ENCODE measurements at regions not wholly inside any gene's neighbourhood (a gene's known extent, or its start where the extent isn't known, plus 50 kb on each side); places are given as distances from the start of the nearest gene placed in this dataset.
"Not testable (repeated sequence)": the region's sequence is repeated elsewhere in the genome, so short reads cannot be mapped to it uniquely, and the experiment has no call there.

DNA sequence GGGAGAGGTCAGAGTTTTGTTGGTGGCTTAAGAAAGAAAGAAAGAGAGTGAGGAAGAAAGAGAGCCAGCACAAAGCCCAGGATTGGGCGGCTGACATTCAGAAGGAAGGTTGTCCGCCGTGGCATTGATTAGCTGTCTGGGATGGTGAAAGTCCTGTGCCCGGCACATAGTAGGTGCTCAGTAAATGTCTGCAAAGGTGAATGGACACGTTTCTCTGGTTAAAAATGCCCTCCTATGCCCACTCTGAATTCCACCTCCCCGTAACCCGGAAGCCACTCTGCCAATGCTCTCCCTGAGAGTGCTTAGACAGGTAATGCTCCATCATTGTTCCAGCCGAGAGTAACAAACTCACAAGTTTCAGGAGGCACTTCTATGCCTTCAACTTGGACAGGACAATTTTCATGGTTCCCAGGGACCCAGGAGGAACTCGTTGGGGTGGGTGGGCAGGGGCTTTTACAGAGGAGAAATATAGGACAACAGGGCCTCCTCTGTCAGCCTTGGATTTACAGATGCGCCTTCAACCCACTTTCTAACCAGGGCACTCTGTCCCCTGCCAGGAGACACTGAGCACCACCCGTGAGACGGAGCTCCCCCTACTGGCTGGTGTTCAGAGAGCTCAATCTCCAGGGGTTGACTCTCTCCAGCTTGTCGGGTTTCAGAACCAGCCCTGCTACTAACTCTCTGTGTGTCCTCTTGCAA, 411.5 kb upstream of the ZMIZ1 start:
- no peak overlapping the region for H3K27ac Mint-ChIP-seq
- no peaks in the 10 kb centered on the region for H3K9me3 Mint-ChIP-seq
- no peaks in the 10 kb centered on the region for H3K36me3 Mint-ChIP-seq
- peaks cover 5% of the 10 kb centered on the region for H3K27me3 Mint-ChIP-seq
- H3K4me3 Mint-ChIP-seq, result no peak overlapping the region
- H3K4me1 Mint-ChIP-seq, result no peaks in the 10 kb centered on the region

DNA sequence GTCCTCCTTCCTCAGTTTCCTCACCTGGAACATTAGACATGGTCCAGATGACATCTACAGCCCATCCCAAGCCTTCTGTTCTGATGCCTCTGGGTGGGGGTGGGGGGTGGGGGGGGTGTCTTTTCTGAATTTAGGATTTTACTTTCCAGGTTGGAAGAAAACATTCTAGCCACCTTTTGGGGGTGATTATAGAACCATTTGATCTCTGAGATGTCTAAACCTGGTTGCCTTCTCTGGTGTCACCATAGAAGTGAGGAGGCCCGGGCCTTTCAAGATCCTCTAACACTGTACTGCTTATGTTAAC, 411.0 kb upstream of the ZMIZ1 start:
- H3K36me3 Mint-ChIP-seq, result no peaks in the 10 kb centered on the region
- peaks cover 5% of the 10 kb centered on the region for H3K27me3 Mint-ChIP-seq
- no peak overlapping the region for H3K4me3 Mint-ChIP-seq
- no peak overlapping the region for H3K27ac Mint-ChIP-seq
- no peaks in the 10 kb centered on the region for H3K4me1 Mint-ChIP-seq
- no peaks in the 10 kb centered on the region for H3K9me3 Mint-ChIP-seq

DNA sequence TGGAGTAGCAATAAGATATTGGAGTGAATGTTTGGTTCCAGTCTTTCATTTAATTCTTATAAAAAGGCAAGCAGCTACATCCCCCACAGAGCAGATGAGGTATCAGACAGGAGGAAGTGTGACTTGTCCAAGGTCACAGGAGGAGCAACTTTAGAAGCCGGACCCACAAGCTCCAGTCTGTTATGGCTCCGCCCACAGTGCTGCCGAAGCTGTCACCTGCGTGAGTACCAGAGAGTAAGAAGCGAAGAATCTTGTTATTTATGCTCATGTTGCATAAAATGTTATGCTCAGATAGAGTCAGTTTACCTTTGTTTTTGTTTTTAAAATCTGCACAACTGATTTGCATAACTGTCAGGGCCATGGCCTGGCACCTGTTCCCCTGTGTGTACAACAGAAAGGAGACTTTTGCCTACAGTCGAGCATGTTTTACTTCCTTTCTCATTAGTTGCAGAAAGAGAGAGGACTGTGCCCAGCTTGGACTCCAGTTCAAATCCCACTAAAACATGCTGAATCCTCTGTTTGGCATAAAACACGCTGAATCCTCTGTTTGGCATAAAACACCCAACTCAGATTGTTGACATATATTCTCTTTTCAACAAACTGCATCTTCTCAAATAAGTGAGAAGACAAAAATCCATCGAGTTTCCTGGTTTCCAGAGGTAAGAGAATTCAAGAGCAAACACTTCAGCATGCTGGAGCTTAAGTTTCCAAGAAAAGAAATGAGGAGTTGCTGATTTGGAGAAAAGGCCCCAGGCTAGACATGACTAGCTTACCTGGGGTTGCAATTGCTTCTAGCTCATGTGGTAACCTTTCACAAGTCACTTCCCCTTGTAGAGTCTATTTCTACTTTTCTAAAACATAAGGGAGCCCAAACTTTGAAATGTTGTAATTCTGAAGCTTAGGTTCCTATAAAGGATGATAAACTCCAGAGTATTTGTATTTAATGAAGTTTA, 409.8 kb upstream of the ZMIZ1 start:
- Mint-ChIP-seq H3K4me3 (no peak overlapping the region), H3K27ac (no peak overlapping the region), H3K4me1 (no peaks in the 10 kb centered on the region), H3K9me3 (no peaks in the 10 kb centered on the region), H3K27me3 (peaks cover 9% of the 10 kb centered on the region), H3K36me3 (no peaks in the 10 kb centered on the region)

DNA sequence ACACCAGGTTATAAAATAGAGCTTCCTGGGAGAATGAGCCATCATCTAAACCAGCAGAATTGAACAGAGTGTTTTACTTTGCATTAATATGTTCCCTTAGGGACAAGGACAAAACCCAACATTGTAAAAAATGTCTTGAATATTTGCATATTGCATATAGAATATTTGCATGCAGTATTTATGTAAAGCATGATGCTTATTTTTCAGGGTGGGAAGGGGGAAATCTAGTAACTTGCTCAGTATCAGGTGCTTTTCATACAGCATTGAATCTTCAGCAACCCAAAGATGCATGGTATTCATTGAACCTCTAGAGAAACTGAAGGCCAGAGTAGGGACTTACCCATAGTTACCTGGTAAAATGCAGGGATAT, 409.2 kb upstream of the ZMIZ1 start:
- H3K27ac Mint-ChIP-seq, result no peak overlapping the region
- no peaks in the 10 kb centered on the region for H3K4me1 Mint-ChIP-seq
- H3K27me3 Mint-ChIP-seq, result peaks cover 9% of the 10 kb centered on the region
- H3K36me3 Mint-ChIP-seq, result no peaks in the 10 kb centered on the region
- no peak overlapping the region for H3K4me3 Mint-ChIP-seq
- H3K9me3 Mint-ChIP-seq, result no peaks in the 10 kb centered on the region

DNA sequence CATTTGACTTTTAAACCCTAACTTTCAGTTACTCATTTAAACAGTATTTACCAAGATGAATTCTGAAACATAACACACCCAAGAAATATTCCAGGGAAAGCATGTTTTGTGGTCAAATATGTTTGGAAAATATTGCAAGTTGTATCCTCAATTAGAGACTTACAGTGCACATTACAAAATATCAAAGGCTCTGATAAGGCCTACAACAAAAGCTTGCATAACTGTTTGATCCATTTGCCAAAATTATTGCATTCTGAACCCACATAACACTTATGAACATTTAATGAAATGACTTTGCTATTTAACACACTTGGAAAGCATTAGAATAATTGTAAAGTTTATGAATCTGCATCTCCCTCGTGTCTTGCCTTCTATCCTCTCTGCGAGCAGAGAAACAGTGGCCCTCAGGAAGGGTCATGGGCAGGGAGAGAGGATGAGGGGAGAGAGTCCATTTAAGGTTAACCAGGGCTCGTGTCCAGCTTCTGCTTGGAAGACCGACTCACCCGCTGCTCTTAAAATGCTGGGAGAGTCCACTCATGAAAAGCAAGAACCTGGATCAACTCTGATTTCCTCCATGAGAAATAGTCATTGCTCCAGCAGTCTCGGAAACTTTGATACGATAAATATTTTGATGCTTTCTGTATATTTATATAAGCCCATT, 408.2 kb upstream of the ZMIZ1 start:
- H3K4me3 Mint-ChIP-seq, result no peak overlapping the region
- no peak overlapping the region for H3K27ac Mint-ChIP-seq
- H3K27me3 Mint-ChIP-seq, result peaks cover 16% of the 10 kb centered on the region
- no peaks in the 10 kb centered on the region for H3K9me3 Mint-ChIP-seq
- no peaks in the 10 kb centered on the region for H3K36me3 Mint-ChIP-seq
- H3K4me1 Mint-ChIP-seq, result no peaks in the 10 kb centered on the region

DNA sequence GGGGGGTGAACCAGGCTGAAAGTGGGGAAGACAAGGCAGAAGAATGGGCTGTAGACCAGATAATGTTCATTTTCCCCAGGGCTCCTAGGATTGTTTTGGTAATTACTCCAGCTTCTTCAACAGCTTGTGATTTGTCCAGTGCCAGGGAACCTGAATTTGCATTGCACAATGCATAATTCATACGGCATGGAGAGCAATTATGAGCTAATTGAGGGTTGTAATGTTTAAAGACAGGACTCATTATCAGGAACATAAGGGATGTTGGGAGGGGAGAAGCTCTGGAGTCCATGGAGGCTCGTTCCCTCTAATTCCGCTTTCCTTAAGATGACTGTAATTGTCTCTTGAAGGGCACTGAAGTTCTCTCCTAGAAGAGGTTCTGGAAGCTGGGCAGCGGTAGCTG, 405.0 kb upstream of the ZMIZ1 start:
- Mint-ChIP-seq H3K27ac (no peak overlapping the region), H3K27me3 (peaks cover 16% of the 10 kb centered on the region), H3K4me3 (no peak overlapping the region), H3K36me3 (no peaks in the 10 kb centered on the region), H3K4me1 (no peaks in the 10 kb centered on the region), H3K9me3 (no peaks in the 10 kb centered on the region)

DNA sequence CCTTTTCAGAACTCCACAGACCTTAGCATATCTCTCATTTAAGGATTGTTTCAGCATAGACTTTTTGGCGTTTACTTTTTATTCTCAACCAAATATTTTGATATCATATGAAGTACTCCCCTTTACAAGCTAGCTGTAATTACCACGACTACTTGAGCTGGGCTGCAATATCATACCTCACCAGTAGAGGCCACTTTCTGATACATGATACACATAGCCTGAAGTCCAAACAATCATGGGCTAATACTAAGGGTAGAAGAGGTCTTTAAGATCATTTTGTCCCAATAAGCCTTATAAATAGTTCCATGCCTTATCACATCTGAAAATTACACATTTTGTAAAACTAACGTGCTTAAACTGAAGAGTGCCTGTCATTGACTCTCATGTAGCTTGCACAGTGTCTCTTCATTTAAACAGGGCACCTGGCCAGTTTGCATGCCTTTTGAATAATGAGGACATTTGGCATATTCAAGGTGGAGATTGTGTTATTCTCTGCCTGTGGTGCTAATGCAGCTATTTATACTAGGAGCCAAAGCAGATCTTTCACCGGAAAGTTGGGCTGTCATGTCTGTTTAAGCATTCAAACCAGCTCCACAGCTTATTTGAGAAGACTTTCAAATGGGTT, 403.7 kb upstream of the ZMIZ1 start:
- no peaks in the 10 kb centered on the region for H3K36me3 Mint-ChIP-seq
- H3K4me3 Mint-ChIP-seq, result no peak overlapping the region
- H3K27me3 Mint-ChIP-seq, result peaks cover 15% of the 10 kb centered on the region
- no peak overlapping the region for H3K27ac Mint-ChIP-seq
- no peaks in the 10 kb centered on the region for H3K9me3 Mint-ChIP-seq
- no peaks in the 10 kb centered on the region for H3K4me1 Mint-ChIP-seq

DNA sequence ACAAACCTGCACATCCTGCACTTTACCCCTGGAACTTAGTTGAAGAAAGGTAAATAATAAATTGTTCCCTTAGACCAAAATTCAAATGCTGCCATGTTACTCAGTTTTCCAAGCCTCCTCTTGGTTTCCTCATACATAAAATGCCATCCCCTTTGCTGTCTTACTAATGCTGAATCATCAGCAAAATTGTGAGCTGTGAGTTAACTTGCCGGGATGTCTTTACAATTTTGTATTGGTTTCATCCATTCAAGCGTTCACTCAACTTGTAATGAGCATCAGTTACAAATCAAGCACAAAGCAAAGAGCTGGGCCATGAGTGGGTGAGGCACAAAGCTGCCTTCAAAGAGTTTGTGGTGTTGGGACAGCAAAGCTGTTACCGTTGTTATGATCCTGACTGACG, 395.8 kb upstream of the ZMIZ1 start:
- Mint-ChIP-seq H3K4me3 (no peak overlapping the region), H3K27ac (no peak overlapping the region), H3K36me3 (no peaks in the 10 kb centered on the region), H3K4me1 (no peaks in the 10 kb centered on the region), H3K27me3 (no peaks in the 10 kb centered on the region), H3K9me3 (no peaks in the 10 kb centered on the region)

DNA sequence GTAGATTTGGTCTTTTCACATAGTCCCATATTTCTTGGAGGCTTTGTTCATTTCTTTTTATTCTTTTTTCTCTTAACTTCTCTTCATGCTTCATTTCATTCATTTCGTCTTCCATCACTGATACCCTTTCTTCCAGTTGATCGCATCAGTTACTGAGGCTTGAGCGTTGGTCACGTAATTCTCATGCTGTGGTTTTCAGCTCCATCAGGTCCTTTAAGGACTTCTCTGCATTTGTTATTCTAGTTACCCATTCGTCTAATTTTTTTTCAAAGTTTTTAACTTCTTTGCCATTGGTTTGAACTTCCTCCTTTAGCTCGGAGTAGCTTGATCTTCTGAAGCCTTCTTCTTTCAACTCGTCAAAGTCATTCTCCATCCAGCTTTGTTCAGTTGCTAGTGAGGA, 387.6 kb upstream of the ZMIZ1 start:
- H3K36me3 Mint-ChIP-seq, H3K9me3 Mint-ChIP-seq, H3K27me3 Mint-ChIP-seq, H3K4me3 Mint-ChIP-seq, H3K4me1 Mint-ChIP-seq, H3K27ac Mint-ChIP-seq: not testable (repeated sequence)

DNA sequence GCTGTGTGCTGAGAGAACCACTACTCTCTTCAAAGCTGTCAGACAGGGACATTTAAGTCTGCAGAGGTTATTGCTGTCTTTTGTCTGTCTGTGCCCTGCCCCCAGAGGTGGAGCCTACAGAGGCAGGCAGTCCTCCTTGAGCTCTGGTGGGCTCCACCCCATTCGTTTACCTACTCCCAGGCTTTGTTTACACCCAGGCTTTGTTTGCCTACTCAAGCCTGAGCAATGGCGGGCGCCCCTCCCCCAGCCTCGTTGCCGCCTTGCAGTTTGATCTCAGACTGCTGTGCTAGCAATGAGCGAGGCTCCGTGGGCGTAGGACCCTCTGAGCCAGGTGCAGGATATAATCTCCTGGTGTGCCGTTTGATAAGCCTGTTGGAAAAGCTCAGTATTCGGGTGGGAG, 386.8 kb upstream of the ZMIZ1 start:
- not testable (repeated sequence) for H3K27me3 Mint-ChIP-seq, H3K27ac Mint-ChIP-seq, H3K4me1 Mint-ChIP-seq, H3K36me3 Mint-ChIP-seq, H3K4me3 Mint-ChIP-seq, H3K9me3 Mint-ChIP-seq

DNA sequence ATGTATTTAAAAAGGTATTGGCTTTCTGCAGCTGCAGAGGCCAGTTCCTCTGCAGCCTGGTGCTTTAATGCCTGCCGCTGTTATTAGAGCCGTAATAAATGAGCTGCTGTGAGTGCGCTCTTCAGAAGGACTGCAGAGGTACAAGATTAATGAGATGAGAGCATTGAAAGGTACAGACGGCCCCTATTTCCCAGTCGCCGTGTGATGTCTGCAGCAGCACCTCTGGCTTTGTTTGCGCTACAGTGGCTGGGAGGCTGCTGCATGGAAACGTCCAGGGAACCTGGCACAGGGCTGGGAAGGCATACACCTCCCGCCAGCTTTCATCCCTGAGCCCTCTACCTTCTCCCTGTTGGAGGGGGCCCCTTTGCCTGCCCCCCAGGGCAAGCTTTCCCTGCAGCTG, 383.8 kb upstream of the ZMIZ1 start:
- Mint-ChIP-seq H3K27me3 (peaks cover 2% of the 10 kb centered on the region), H3K36me3 (no peaks in the 10 kb centered on the region), H3K4me3 (no peak overlapping the region), H3K4me1 (no peaks in the 10 kb centered on the region), H3K27ac (no peak overlapping the region), H3K9me3 (no peaks in the 10 kb centered on the region)

DNA sequence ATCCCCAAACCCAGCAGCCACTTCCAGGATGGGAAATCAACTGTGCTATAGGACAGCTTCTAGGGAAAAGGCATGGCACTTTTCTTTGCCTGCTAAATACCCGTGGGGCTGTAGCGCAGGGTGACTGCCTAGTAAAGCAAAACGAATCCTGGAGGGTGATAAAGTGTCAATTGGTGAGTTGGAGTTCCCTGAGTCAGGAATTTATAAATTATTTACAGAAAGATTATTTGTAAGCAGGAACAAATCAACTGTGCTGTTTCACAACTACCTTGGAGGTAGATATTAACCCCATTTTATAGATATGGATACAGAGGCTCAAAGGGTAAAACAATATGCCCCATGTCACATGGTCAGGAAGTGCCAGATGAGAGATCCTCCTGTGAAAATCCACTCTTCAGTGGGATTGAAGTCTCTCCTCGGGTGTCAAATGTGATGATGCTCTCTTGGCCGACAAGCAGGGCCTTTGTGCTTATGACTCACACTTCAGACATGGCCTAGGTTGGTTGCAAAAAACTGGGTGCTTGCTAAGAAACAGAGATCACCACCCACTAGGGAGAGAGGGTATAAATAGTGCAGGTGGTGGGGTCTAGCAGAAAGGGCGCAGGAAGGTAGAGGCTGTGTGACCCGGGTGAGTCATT, 383.2 kb upstream of the ZMIZ1 start:
- Mint-ChIP-seq H3K4me1 (no peaks in the 10 kb centered on the region), H3K4me3 (no peak overlapping the region), H3K27me3 (peaks cover 2% of the 10 kb centered on the region), H3K36me3 (no peaks in the 10 kb centered on the region), H3K27ac (no peak overlapping the region), H3K9me3 (no peaks in the 10 kb centered on the region)

DNA sequence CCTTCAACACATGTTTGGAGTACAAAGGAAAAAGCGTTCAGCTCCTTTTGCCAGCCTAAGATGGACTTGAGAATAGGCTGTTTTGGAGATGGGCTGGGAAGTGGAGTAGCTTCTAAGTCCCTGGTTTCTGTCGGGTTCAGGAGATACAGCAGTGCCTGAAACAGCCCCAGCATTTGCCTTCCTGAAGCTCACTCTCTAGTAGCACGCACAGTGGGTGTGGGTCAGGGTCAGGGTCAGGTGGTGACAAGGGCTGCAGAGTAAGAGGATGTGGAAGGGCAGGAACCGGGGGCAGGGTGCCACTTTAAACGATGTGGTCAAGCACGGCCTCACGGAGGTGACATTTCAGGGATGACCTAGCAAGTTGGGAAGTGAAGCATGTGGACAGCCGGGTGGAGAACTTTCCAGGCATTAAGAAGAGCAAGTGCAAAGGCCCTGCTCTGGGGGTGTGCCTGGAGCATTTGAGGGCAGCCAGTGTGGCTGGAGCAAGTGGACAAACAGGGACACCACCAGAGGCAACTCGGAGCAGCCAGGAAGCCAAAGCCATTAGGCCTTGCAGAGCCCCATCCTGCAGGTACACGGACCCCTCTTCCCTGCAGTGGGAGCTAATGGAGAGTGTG, 382.2 kb upstream of the ZMIZ1 start:
- no peak overlapping the region for H3K4me3 Mint-ChIP-seq
- peaks cover 2% of the 10 kb centered on the region for H3K27me3 Mint-ChIP-seq
- no peaks in the 10 kb centered on the region for H3K36me3 Mint-ChIP-seq
- no peaks in the 10 kb centered on the region for H3K9me3 Mint-ChIP-seq
- no peak overlapping the region for H3K27ac Mint-ChIP-seq
- H3K4me1 Mint-ChIP-seq, result no peaks in the 10 kb centered on the region

DNA sequence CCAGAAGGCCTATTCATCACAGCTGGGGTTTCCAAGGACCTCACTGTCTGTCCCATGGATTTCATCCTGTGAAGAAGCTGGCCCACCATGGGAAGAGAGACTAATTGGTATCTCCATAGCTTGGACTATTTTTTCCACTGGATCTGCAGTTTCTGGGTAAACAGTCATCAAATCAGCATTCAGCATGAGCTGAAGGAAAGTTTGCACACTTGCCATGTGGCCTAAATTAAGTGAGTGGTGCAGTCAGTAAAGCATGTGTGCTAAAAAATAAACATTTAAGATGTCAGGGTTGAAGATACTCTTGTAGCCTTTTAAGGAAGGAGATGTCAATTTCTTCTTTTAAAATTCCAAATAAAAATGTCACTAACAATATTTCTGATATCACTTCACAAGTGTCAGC, 381.1 kb upstream of the ZMIZ1 start:
- no peaks in the 10 kb centered on the region for H3K36me3 Mint-ChIP-seq

DNA sequence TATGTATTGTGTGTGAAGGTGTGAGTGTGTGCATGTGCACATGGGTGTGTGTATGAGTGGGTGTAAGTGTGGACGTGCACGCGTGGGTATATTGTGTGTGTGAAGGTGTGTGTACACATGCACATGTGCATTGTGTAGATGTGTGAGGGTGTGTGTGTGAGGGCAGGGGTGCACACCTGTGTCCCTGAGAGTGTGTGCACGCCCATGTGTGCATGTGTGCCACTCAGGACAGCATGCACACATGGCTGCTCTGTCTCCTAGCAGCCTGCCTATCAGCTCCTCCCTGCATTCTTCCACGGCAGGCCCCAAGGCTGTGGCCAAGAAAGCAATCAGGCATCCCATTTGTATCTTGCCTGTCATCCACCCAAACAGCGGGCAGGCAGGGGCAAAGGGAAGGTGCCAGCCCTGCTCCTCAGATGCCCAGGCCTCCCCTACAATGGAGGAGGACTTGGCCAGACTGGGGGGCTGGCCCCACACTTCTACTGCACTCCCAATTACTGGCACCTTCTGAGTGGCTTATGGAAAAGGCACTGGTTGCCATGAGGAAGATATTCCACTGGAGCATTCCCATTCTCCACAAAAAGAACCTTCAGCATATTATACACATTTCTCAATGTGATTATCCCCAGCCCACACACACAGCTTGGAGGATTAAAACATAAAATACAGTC, 380.4 kb upstream of the ZMIZ1 start:
- Mint-ChIP-seq H3K9me3 (no peaks in the 10 kb centered on the region), H3K4me1 (no peaks in the 10 kb centered on the region), H3K4me3 (no peak overlapping the region), H3K36me3 (no peaks in the 10 kb centered on the region), H3K27me3 (peaks cover 2% of the 10 kb centered on the region), H3K27ac (no peak overlapping the region)

More for the DNA sequence above, 381.1 kb upstream of the ZMIZ1 start:
- H3K27me3 Mint-ChIP-seq, result peaks cover 2% of the 10 kb centered on the region
- H3K9me3 Mint-ChIP-seq, result no peaks in the 10 kb centered on the region
- H3K4me1 Mint-ChIP-seq, result no peaks in the 10 kb centered on the region
- no peak overlapping the region for H3K27ac Mint-ChIP-seq
- H3K4me3 Mint-ChIP-seq, result no peak overlapping the region

All from activated naive CD4-positive, alpha-beta T cell treated with anti-CD3 and anti-CD28 coated beads, Interleukin-2, amount 50 U/mL, for 24 hours (primary cell).